GM12801 (cell line): ENCODE measurements at regions not wholly inside any gene's neighbourhood (a gene's known extent, or its start where the extent isn't known, plus 50 kb on each side); places are given as distances from the start of the nearest gene placed in this dataset.

ENCODE experiments used
- CTCF ChIP-seq: IDR thresholded peaks from one replicate; pipeline ENCODE4 v1.5.1; 2011; ENCODE audit warnings: control low read depth; ENCODE audit not compliant: insufficient read length; ENCODE audit errors: extremely low read depth

- no peak for TF ChIP-seq CTCF
Measured at GRCh38 chr6:19530188-19530587, 307.0 kb upstream of the ID4 start.

- no peak for TF ChIP-seq CTCF
Measured at GRCh38 chr6:19535351-19535750, 301.8 kb upstream of the ID4 start.

GRCh38 chr6:19536838-19537237, 300.3 kb upstream of the ID4 start:
- TF ChIP-seq CTCF: no peak

GRCh38 chr6:19538096-19538495, 299.1 kb upstream of the ID4 start:
- no peak for TF ChIP-seq CTCF

- no peak for TF ChIP-seq CTCF
Measured at GRCh38 chr6:19547507-19547906, 289.7 kb upstream of the ID4 start.

- TF ChIP-seq CTCF: no peak
Measured at GRCh38 chr6:19549109-19549508, 288.1 kb upstream of the ID4 start.

GRCh38 chr6:19550380-19550779, 286.8 kb upstream of the ID4 start:
- TF ChIP-seq CTCF: no peak

- no peak for TF ChIP-seq CTCF
Measured at GRCh38 chr6:19551611-19552010, 285.6 kb upstream of the ID4 start.
